ENCODE measurements at regions not wholly inside any gene's neighbourhood (a gene's known extent, or its start where the extent isn't known, plus 50 kb on each side); places are given as distances from the start of the nearest gene placed in this dataset.

GRCh38 chr22:27115816-27116256, 458.4 kb downstream of the MIAT start:
- H3K23me2 ChIP-seq (ENCODE audit: insufficient read length, low read depth, low read length, poor library complexity, severe bottlenecking): no peaks in the 10 kb centered on the region
- H3K9me3 Mint-ChIP-seq: no peaks in the 10 kb centered on the region; a peak in 1 of 5 replicates
- H2BK15ac ChIP-seq (ENCODE audit: low read depth, low read length): no peak overlapping the region
- no peak overlapping the region for H2BK12ac ChIP-seq (ENCODE audit: insufficient read length, low read depth, low read length)
- H3K9ac ChIP-seq (ENCODE audit: extremely low read depth, insufficient read length, low read length): no peak overlapping the region
- H2AFZ ChIP-seq (ENCODE audit: low read length): no peak overlapping the region
- no peaks in the 10 kb centered on the region for H3K79me2 ChIP-seq (ENCODE audit: insufficient read depth, low read length)
- no peak overlapping the region for H3T11ph ChIP-seq (ENCODE audit: low read length)
- no peak for TF ChIP-seq CTCF (conservative IDR thresholded peaks at IDR 0.05)
- peaks cover 21% of the 10 kb centered on the region for H3K27me3 Mint-ChIP-seq (ENCODE audit: low read depth)
- no peaks in the 10 kb centered on the region for H3K27me3 ChIP-seq (ENCODE audit: insufficient read depth, low read length)
- H4K91ac ChIP-seq (ENCODE audit: insufficient read length, low read depth, low read length): no peak overlapping the region
- H2AK5ac ChIP-seq (ENCODE audit: insufficient read length, low read length): no peak overlapping the region
- H3K4me3 Mint-ChIP-seq: no peak overlapping the region
- no peak overlapping the region for H3K18ac ChIP-seq (ENCODE audit: insufficient read length, low read depth, low read length)
- H4K20me1 ChIP-seq (ENCODE audit: control insufficient read depth, insufficient read depth, insufficient read length): no peaks in the 10 kb centered on the region
- H3K4me1 ChIP-seq (ENCODE audit: insufficient read depth, low read length): no peaks in the 10 kb centered on the region
- no peak overlapping the region for H4K5ac ChIP-seq (ENCODE audit: insufficient read length, low read depth, low read length)
- no peaks in the 10 kb centered on the region for H3K79me1 ChIP-seq (ENCODE audit: insufficient read depth, low read depth, low read length, poor library complexity, severe bottlenecking)
- no peak overlapping the region for H3K14ac ChIP-seq (ENCODE audit: insufficient read depth, low read length)
- H3K27ac Mint-ChIP-seq: no peak overlapping the region
- no peak overlapping the region for H2BK120ac ChIP-seq (ENCODE audit: low read depth, low read length, poor library complexity, severe bottlenecking)
- no peak for DNase-seq
- H3K36me3 Mint-ChIP-seq (ENCODE audit: insufficient read depth in 1 of 3, low read depth in 3 of 3): no peaks in the 10 kb centered on the region
- no peak overlapping the region for H3K23ac ChIP-seq (ENCODE audit: insufficient read length, low read depth, low read length)
- H3K27ac ChIP-seq (ENCODE audit: insufficient read length, low read depth, low read length): no peak overlapping the region
- H3K4ac ChIP-seq (ENCODE audit: low read depth, low read length): no peak overlapping the region
- H3K4me1 Mint-ChIP-seq: peaks cover 2 to 8% of the 10 kb centered on the region in 2 experiments; a peak in 3 of 4 replicates
- no CpG with 5 or more reads among the region's 5 CpGs for WGBS (ENCODE audit: extremely low coverage, insufficient read length, low lambda C conversion rate)
- no peak overlapping the region for H2BK20ac ChIP-seq (ENCODE audit: low read depth, low read length, poor library complexity, severe bottlenecking)
- H3K56ac ChIP-seq (ENCODE audit: insufficient read length, low read depth, low read length): no peak overlapping the region
- no peak overlapping the region for H2BK5ac ChIP-seq (ENCODE audit: insufficient read length, low read length)
- H4K8ac ChIP-seq (replicated peaks; ENCODE audit: insufficient read length, low read depth, low read length): no peak overlapping the region
- no peak overlapping the region for H3K4me2 ChIP-seq (ENCODE audit: insufficient read depth, insufficient read length, low read length)
- no peaks in the 10 kb centered on the region for H3K9me3 ChIP-seq (ENCODE audit: control insufficient read depth, low read depth, low read length)
